ENCODE measurements at regions not wholly inside any gene's neighbourhood (a gene's known extent, or its start where the extent isn't known, plus 50 kb on each side); places are given as distances from the start of the nearest gene placed in this dataset.

DNA sequence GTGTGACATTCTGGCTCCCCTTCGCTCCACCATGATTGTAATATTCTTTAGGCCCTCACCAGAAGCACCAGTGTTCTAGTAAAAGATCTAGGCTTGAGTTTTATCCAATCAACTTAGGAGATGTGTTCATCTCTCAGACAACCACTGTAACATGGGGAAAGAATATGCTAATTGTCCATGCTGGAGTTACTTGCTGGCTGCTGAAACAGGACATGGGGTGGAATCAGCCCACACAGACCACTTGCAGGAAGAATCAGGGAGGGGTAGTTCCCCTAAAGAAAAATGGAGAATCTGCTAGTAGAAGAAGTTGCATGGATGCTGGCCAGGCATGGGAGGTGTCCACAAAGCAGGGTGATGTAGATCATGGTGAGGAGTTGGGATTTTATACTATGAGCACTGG is 86.2 kb downstream of the FEM1C start:
- Histone ChIP-seq H3K27me3 (no peaks in the 10 kb centered on the region), H3K27ac (peak overlapping the region in 2 of 10 donors; percentile 9 to 11), H3K9me3 (no peaks in the 10 kb centered on the region), H3K4me1 (peaks cover 0 to 66% (median 43%) of the 10 kb centered on the region in 9 donors), H3K4me3 (no peak overlapping the region), H3K36me3 (no peaks in the 10 kb centered on the region)
- no peak for ATAC-seq
- intact Hi-C loops (cut with DNase I), result loop anchor here in 1 of 10 donors (2.0 kb wide), 1 partner anchor 34 kb away; no protein-coding TSS in a partner anchor
- DNase-seq, result no peak
- 76 to 92% methylated on average over 1 of the region's 1 CpG for WGBS, 2 donors
- TF ChIP-seq, protein P1, sequence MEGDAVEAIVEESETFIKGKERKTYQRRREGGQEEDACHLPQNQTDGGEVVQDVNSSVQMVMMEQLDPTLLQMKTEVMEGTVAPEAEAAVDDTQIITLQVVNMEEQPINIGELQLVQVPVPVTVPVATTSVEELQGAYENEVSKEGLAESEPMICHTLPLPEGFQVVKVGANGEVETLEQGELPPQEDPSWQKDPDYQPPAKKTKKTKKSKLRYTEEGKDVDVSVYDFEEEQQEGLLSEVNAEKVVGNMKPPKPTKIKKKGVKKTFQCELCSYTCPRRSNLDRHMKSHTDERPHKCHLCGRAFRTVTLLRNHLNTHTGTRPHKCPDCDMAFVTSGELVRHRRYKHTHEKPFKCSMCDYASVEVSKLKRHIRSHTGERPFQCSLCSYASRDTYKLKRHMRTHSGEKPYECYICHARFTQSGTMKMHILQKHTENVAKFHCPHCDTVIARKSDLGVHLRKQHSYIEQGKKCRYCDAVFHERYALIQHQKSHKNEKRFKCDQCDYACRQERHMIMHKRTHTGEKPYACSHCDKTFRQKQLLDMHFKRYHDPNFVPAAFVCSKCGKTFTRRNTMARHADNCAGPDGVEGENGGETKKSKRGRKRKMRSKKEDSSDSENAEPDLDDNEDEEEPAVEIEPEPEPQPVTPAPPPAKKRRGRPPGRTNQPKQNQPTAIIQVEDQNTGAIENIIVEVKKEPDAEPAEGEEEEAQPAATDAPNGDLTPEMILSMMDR (IDR thresholded peaks at IDR 0.05), result no peak

DNA sequence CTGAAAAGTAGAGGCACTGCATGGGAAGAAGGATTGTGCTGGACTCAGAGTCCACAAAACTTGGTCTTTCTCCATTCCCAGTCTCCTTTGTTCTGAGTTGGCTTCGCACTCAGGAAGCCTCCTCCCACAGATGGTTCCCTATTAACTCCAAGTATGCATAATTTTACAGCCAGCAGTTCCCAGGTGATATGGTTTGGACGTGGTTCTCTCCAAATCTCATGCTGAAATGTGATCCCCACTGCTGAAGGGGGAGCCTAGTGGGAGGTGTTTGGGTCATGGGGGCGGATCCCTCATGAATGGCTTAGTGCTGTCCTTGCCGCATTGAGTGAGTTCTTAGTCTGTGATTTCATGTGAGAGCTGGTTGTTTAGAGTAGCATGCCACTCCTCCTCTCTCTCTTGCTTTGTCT is 86.6 kb downstream of the FEM1C start:
- ATAC-seq (peak; percentile 6 to 42 (median 24)), DNase-seq (peak in 1 of 2 donors; percentile 23)
- TF ChIP-seq, protein P1 (IDR thresholded peaks at IDR 0.05), result no peak
- no peaks in the 10 kb centered on the region for H3K27me3 ChIP-seq
- WGBS, 2 donors, result 40 to 44% methylated on average over 4 of the region's 4 CpGs
- H3K36me3 ChIP-seq, result no peaks in the 10 kb centered on the region
- H3K9me3 ChIP-seq, result no peaks in the 10 kb centered on the region
- peak overlapping the region in 2 of 10 donors; percentile 9 to 11 for H3K27ac ChIP-seq
- H3K4me3 ChIP-seq, result no peak overlapping the region
- intact Hi-C loops (cut with DNase I), result loop anchor here in 1 of 10 donors (2.0 kb wide), 1 partner anchor 33 kb away; no protein-coding TSS in a partner anchor
- peaks cover 0 to 64% (median 43%) of the 10 kb centered on the region in 9 donors for H3K4me1 ChIP-seq

DNA sequence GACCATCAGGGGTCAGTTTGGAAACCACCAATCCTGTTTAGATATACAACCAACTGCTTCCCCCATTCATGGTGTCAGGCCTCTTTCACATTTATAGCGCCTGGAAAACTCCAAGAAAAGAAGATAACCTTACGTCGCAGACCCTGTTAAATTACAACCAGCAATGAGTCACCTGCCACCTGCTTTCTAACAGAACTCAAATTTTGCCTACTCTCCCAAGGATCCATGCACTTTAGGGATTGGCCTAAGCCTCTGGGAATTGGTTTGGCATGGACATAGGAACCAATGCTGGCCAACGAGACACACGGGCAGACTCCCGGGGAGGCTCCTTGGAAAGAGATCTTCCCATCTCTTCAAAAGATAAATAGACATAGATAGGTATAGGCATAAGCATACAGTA is 87.0 kb downstream of the FEM1C start:
- WGBS, 2 donors, result 68 to 73% methylated on average over 6 of the region's 6 CpGs
- no peak overlapping the region for H3K27ac ChIP-seq
- TF ChIP-seq, protein P1 (IDR thresholded peaks at IDR 0.05), result no peak
- H3K36me3 ChIP-seq, result no peaks in the 10 kb centered on the region
- DNase-seq (no peak), ATAC-seq (no peak)
- no peaks in the 10 kb centered on the region for H3K9me3 ChIP-seq
- H3K27me3 ChIP-seq, result no peaks in the 10 kb centered on the region
- no peak overlapping the region for H3K4me3 ChIP-seq
- H3K4me1 ChIP-seq, result peaks cover 0 to 64% (median 43%) of the 10 kb centered on the region in 9 donors
- intact Hi-C loops (cut with DNase I), result no loop called here

DNA sequence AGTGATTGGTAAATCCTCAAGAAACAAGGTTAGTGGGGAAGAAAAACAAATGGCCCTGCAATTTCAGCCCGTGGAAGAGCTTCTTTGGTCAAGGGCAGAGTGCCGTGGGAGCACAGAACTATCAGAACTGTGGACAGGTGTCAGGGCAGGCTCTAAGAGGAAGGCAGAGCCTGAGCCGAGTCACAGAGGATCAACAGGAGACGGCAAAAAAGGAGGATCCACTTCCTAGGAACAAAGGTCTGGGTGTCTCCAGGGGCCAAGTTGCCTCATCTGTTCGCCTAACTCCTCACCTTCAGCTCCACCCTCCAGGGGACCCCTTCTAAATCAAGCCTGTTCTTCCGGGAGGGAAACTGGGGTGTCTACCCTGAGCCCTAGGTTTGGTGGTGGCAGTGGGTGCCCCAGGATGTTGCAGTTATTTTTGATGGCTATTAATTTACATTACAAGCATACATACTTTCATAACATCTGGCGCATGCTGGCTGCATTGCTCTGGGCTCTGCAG is 88.0 kb downstream of the FEM1C start:
- DNase-seq (no peak), ATAC-seq (no peak)
- Histone ChIP-seq H3K27ac (no peak overlapping the region), H3K9me3 (no peaks in the 10 kb centered on the region), H3K4me1 (peaks cover 0 to 64% (median 43%) of the 10 kb centered on the region in 9 donors), H3K4me3 (no peak overlapping the region), H3K27me3 (no peaks in the 10 kb centered on the region), H3K36me3 (no peaks in the 10 kb centered on the region)
- 86 to 87% methylated on average over 7 of the region's 7 CpGs for WGBS, 2 donors
- TF ChIP-seq, protein P1 (IDR thresholded peaks at IDR 0.05), result no peak
- intact Hi-C loops (cut with DNase I), result no loop called here
